ENCODE measurements at regions not wholly inside any gene's neighbourhood (a gene's known extent, or its start where the extent isn't known, plus 50 kb on each side); places are given as distances from the start of the nearest gene placed in this dataset.

DNA sequence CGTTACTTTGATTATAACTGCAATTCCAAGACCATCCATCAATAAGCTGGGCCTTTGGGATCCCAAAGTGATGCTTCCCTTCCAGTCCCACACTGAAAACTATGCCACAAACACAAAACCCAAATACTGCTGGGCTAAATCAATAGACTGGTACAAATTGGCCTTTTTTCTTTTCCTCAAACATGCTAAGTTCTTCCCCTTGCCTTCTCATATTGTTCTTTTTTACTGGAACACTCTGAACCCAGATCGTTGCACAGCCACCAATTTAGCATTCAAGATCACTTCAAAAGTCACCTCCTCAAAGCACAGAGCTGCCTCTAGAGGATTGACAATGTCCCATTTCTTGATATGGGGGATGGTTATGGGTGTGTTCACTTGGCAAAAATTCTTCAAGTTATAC, 66.0 kb downstream of the ACTL7B start (continued):
- TF ChIP-seq PAXIP1 (CRISPR knock-in tag; conservative IDR thresholded peaks at IDR 0.05) (no peak), HMG20A (CRISPR knock-in tag; IDR thresholded peaks at IDR 0.05; ENCODE audit: borderline replicate concordance) (no peak), ZNF136 (CRISPR knock-in tag; IDR thresholded peaks at IDR 0.05; ENCODE audit: low read depth) (no peak), ZNF441 (CRISPR knock-in tag; IDR thresholded peaks at IDR 0.05; ENCODE audit: borderline replicate concordance) (no peak), KLF15 (CRISPR knock-in tag; IDR thresholded peaks at IDR 0.05; ENCODE audit: borderline replicate concordance) (no peak), HOXA3 (CRISPR knock-in tag; IDR thresholded peaks at IDR 0.05) (no peak), NFIC (IDR thresholded peaks at IDR 0.05; ENCODE audit: low read length) (no peak)
- TF ChIP-seq, protein P1, sequence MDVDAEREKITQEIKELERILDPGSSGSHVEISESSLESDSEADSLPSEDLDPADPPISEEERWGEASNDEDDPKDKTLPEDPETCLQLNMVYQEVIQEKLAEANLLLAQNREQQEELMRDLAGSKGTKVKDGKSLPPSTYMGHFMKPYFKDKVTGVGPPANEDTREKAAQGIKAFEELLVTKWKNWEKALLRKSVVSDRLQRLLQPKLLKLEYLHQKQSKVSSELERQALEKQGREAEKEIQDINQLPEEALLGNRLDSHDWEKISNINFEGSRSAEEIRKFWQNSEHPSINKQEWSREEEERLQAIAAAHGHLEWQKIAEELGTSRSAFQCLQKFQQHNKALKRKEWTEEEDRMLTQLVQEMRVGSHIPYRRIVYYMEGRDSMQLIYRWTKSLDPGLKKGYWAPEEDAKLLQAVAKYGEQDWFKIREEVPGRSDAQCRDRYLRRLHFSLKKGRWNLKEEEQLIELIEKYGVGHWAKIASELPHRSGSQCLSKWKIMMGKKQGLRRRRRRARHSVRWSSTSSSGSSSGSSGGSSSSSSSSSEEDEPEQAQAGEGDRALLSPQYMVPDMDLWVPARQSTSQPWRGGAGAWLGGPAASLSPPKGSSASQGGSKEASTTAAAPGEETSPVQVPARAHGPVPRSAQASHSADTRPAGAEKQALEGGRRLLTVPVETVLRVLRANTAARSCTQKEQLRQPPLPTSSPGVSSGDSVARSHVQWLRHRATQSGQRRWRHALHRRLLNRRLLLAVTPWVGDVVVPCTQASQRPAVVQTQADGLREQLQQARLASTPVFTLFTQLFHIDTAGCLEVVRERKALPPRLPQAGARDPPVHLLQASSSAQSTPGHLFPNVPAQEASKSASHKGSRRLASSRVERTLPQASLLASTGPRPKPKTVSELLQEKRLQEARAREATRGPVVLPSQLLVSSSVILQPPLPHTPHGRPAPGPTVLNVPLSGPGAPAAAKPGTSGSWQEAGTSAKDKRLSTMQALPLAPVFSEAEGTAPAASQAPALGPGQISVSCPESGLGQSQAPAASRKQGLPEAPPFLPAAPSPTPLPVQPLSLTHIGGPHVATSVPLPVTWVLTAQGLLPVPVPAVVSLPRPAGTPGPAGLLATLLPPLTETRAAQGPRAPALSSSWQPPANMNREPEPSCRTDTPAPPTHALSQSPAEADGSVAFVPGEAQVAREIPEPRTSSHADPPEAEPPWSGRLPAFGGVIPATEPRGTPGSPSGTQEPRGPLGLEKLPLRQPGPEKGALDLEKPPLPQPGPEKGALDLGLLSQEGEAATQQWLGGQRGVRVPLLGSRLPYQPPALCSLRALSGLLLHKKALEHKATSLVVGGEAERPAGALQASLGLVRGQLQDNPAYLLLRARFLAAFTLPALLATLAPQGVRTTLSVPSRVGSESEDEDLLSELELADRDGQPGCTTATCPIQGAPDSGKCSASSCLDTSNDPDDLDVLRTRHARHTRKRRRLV (CRISPR knock-in tag; IDR thresholded peaks at IDR 0.05) = no peak

All from HepG2 (cell line).